ENCODE measurements at regions not wholly inside any gene's neighbourhood (a gene's known extent, or its start where the extent isn't known, plus 50 kb on each side); places are given as distances from the start of the nearest gene placed in this dataset.

DNA sequence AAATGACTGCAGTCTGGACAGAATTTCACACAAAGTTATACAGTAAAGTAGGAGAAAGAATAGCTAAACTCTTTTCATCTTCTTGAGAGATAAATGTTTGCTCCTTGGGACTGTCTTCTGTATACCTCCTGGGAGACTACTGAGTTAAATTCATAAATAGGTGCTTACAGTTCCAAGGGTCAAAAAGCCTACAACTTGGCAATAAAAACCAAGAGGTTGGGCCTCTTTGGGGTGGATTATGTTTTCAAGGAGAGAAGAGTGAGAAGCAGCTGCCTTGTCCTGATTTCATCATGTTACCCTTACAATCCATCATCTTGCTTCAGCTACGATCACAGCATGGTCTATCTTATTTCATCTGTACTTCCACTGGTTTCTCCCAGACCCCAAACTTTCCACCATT, 213.2 kb upstream of the RPS23 start:
- CTCF ChIA-PET: no interaction called here
- DNase-seq (ENCODE audit: low spot score): no peak
- TF ChIP-seq, protein P1, sequence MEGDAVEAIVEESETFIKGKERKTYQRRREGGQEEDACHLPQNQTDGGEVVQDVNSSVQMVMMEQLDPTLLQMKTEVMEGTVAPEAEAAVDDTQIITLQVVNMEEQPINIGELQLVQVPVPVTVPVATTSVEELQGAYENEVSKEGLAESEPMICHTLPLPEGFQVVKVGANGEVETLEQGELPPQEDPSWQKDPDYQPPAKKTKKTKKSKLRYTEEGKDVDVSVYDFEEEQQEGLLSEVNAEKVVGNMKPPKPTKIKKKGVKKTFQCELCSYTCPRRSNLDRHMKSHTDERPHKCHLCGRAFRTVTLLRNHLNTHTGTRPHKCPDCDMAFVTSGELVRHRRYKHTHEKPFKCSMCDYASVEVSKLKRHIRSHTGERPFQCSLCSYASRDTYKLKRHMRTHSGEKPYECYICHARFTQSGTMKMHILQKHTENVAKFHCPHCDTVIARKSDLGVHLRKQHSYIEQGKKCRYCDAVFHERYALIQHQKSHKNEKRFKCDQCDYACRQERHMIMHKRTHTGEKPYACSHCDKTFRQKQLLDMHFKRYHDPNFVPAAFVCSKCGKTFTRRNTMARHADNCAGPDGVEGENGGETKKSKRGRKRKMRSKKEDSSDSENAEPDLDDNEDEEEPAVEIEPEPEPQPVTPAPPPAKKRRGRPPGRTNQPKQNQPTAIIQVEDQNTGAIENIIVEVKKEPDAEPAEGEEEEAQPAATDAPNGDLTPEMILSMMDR (conservative IDR thresholded peaks at IDR 0.05; ENCODE audit: low read depth): no peak
- no peak overlapping the region for H3K27ac ChIP-seq
- POLR2A ChIA-PET (ENCODE audit: low non-redundant PET): no interaction called here

DNA sequence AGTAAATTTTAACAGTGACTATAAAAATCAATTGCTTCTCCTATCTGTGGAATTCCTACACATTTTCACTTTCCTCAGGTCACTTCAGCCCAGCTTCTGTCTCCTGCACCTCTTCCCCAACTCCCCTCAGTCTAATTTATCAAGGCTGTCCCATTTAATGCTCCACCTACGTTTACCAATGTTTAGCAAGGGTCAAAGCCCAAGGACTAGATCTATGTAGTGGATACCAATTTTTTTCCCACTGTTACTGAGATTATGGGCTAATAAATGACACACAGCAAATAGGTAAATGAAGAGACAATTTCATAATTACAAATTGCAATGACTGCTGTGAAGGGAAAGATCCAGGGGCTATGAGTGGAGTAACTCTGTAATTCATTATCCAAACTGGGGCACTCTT, 211.5 kb upstream of the RPS23 start:
- ChIA-PET POLR2A (ENCODE audit: low non-redundant PET) (no interaction called here), CTCF (no interaction called here)
- TF ChIP-seq, protein P1 (conservative IDR thresholded peaks at IDR 0.05; ENCODE audit: low read depth): no peak
- DNase-seq (ENCODE audit: low spot score): no peak
- H3K27ac ChIP-seq: no peak overlapping the region

DNA sequence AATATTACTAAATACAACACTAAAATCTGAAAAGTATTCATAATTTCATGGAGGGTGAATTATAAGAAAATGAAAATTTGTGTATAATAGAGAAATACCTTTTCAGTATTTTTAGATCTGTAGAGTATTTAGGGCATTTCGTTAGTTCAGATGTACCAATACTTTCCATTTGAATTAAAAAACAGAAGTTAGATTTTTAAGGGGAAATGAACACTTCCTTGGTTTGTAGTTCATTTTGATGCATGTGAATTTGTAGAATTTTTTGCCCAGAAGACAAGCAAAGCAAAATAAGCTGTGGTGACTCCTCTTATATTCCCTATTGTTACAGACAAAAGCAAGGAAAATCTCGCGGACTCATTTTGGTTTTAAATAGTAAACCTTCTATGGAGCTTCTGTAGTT, 209.0 kb upstream of the RPS23 start:
- ChIA-PET POLR2A (ENCODE audit: low non-redundant PET) (no interaction called here), CTCF (no interaction called here)
- no peak for DNase-seq (ENCODE audit: low spot score)
- TF ChIP-seq, protein P1 (conservative IDR thresholded peaks at IDR 0.05; ENCODE audit: low read depth): no peak
- no peak overlapping the region for H3K27ac ChIP-seq

DNA sequence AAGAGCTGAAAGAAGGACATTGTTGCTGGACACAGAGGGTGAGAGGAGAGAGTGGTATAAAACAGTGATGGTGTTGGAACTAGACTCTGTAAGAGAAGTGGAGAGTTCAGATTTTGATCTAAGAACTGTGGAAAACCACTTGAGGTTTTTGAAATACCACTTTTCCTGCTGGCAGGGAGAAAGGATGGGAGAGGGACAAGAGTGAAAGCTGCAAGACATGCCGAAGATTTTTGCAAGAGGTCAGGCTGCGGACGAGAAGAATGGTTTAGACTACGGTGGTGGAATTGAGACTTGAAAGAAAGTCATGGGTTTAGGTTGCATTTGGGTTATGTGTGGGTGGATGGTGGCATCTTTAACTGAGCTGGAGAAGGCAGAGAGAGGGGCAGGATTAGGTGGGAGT, 202.2 kb upstream of the RPS23 start:
- TF ChIP-seq, protein P1 (conservative IDR thresholded peaks at IDR 0.05; ENCODE audit: low read depth): no peak
- DNase-seq (ENCODE audit: low spot score): no peak
- H3K27ac ChIP-seq: no peak overlapping the region
- ChIA-PET POLR2A (ENCODE audit: low non-redundant PET) (no interaction called here), CTCF (no interaction called here)

DNA sequence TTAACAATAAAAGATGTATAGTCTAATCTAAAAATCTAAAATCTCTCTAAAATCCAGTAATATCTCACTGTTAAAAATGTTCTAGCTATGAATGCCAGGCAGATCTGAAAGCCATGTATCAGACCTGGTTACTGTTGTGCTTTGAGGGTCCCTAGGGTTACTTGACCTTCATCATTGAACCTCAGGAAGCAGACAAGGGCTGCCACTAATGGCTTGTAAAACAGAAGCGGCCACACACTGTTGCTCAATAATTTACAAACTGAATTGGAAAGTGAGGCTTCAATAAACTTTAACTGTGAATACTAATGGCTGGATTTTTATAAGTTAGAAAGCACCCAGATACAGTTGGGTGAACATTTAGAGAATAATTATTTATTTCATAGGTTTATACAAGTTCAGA, 198.0 kb upstream of the RPS23 start:
- CTCF ChIA-PET: no interaction called here

DNA sequence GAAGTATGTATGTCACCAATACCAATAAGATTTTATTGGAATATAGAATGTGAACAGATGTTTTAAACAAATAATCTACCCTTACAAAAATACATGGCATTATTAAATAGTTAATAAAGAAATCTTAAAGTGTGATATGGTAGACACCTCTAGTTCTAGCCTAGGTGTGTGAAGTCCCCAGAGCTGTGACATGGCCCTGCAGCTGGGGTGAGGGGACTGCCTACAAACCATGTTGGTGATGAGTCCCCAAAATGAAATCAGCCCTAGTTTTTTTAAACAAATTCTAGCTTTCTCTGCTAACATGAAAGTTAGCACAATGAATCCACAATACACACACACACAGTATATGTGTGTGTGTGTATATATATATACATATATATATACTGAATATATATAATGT, 195.1 kb upstream of the RPS23 start:
- POLR2A ChIA-PET (ENCODE audit: low non-redundant PET): no interaction called here
- TF ChIP-seq, protein P1 (conservative IDR thresholded peaks at IDR 0.05; ENCODE audit: low read depth): no peak
- DNase-seq (ENCODE audit: low spot score): no peak
- CTCF ChIA-PET: no interaction called here
- H3K27ac ChIP-seq: no peak overlapping the region

More for the DNA sequence above, 198.0 kb upstream of the RPS23 start:
- DNase-seq (ENCODE audit: low spot score): no peak
- no peak overlapping the region for H3K27ac ChIP-seq
- TF ChIP-seq, protein P1 (conservative IDR thresholded peaks at IDR 0.05; ENCODE audit: low read depth): no peak
- POLR2A ChIA-PET (ENCODE audit: low non-redundant PET): no interaction called here
